Thoracic aorta (tissue), 2 donors: ENCODE measurements at regions not wholly inside any gene's neighbourhood (a gene's known extent, or its start where the extent isn't known, plus 50 kb on each side); places are given as distances from the start of the nearest gene placed in this dataset.
"Not testable (repeated sequence)": the region's sequence is repeated elsewhere in the genome, so short reads cannot be mapped to it uniquely, and the experiment has no call there.

Source experiments
- ATAC-seq: fragments of 150-250 bp; one replicate; pipeline ENCODE4 v1.8.0; 2017; ENCODE audit warnings: low read depth; ENCODE audit not compliant: insufficient number of reproducible peaks, low FRiP score
- DNase-seq: peaks from one replicate; pipeline ENCODE4 v3.0.0-alpha.2; 2020; ENCODE audit warnings: low spot score
- H3K27ac ChIP-seq, 2 donors: fragments of 200-600 bp; sonication (generic); 1 replicate in 1 of 2; 2 replicates in 1 of 2; pipeline ENCODE4 v1.5.1; 2016; ENCODE audit warnings: mild to moderate bottlenecking in 2 of 2, moderate library complexity in 2 of 2
- H3K27me3 ChIP-seq: fragments of 200-600 bp; sonication (generic); replicated peaks from 2 replicates; pipeline ENCODE4 v1.6.0; 2016; ENCODE audit warnings: mild to moderate bottlenecking; ENCODE audit not compliant: insufficient read depth
- H3K36me3 ChIP-seq: fragments of 200-600 bp; sonication (generic); one replicate; pipeline ENCODE4 v1.5.1; 2016
- H3K4me1 ChIP-seq, 2 donors: fragments of 200-600 bp; sonication (generic); 1 replicate in 1 of 2; 2 replicates in 1 of 2; pipeline versions ENCODE4 v1.5.1 to v1.6.0; 2016; ENCODE audit warnings: low read depth in 2 of 2, mild to moderate bottlenecking in 1 of 2; ENCODE audit not compliant: control insufficient read depth in 1 of 2
- H3K4me3 ChIP-seq: fragments of 200-600 bp; sonication (generic); 2 replicates; pipeline ENCODE4 v1.5.1; 2016; ENCODE audit warnings: mild to moderate bottlenecking
- H3K9me3 ChIP-seq: fragments of 200-600 bp; sonication (generic); 2 replicates; pipeline ENCODE4 v1.5.1; 2016
- TF ChIP-seq, protein P1 (sequence below): fragments of 200-600 bp; sonication (generic); IDR thresholded peaks from one replicate; pipeline ENCODE4 v1.5.1; 2019; ENCODE audit warnings: antibody characterized with exemption

DNA sequence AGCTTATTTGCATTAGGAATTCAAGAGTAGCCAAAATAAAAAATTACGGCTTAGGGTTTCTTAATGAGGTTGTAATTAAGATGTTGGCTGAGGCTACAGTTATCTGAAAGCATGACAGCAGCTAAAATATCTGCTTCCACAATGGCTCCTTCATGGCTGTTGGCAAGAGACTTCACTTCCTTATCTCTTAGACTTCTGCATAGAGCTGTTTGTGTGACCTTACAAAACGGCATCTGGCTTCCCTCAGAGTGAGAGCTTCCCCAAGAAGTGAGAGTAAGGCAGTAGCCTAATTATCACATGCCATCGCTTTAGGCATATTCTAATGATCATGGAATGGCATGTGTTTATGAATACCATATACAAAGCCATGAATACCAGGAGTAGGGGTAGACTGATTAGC is 57.6 kb downstream of the CCDC59 start:
- ATAC-seq: no peak

DNA sequence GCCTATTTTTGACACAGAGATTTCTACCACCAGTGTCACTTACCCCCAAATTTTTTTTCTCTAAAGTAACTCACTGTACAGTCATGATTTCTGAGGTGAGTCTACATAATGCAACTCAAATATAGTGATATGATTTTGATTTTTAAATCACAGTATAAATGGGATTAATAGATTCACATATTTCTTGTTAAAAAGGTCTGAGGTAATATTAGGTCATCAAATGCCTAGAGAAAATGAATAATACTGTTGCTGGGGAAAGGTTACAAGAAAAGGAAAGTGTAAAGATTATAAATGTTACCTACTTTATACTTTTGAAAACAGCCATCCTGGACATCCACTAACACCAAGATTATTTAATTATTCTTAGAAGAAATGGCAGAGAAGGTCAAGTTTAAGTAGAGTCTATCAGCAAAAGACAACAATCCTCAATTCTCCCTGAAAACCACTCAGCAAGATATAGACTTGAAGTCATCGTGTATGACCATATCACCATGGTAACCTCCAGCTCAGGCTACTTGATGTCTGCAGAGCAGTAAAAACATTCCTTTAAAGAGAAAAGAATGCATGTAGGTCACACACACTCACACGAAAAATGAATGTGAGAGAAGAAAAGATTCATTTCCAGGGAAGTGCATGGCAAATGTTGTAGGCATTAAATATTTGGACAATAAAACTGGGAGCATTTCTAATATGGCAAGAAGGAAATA is 58.7 kb downstream of the CCDC59 start:
- H3K4me3 ChIP-seq: no peak overlapping the region
- TF ChIP-seq, protein P1, sequence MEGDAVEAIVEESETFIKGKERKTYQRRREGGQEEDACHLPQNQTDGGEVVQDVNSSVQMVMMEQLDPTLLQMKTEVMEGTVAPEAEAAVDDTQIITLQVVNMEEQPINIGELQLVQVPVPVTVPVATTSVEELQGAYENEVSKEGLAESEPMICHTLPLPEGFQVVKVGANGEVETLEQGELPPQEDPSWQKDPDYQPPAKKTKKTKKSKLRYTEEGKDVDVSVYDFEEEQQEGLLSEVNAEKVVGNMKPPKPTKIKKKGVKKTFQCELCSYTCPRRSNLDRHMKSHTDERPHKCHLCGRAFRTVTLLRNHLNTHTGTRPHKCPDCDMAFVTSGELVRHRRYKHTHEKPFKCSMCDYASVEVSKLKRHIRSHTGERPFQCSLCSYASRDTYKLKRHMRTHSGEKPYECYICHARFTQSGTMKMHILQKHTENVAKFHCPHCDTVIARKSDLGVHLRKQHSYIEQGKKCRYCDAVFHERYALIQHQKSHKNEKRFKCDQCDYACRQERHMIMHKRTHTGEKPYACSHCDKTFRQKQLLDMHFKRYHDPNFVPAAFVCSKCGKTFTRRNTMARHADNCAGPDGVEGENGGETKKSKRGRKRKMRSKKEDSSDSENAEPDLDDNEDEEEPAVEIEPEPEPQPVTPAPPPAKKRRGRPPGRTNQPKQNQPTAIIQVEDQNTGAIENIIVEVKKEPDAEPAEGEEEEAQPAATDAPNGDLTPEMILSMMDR: no peak
- H3K9me3 ChIP-seq: no peaks in the 10 kb centered on the region
- no peak for ATAC-seq
- H3K27ac ChIP-seq: no peak overlapping the region
- peaks cover 0 to 8% of the 10 kb centered on the region in 2 donors for H3K4me1 ChIP-seq
- DNase-seq: no peak
- no peaks in the 10 kb centered on the region for H3K27me3 ChIP-seq
- H3K36me3 ChIP-seq: no peaks in the 10 kb centered on the region

More for the DNA sequence above, 57.6 kb downstream of the CCDC59 start:
- no peak for DNase-seq
- no peaks in the 10 kb centered on the region for H3K9me3 ChIP-seq
- H3K4me1 ChIP-seq: peaks cover 0 to 8% of the 10 kb centered on the region in 2 donors
- no peak overlapping the region for H3K27ac ChIP-seq
- no peaks in the 10 kb centered on the region for H3K27me3 ChIP-seq
- H3K4me3 ChIP-seq: no peak overlapping the region
- TF ChIP-seq, protein P1: no peak
- H3K36me3 ChIP-seq: no peaks in the 10 kb centered on the region

DNA sequence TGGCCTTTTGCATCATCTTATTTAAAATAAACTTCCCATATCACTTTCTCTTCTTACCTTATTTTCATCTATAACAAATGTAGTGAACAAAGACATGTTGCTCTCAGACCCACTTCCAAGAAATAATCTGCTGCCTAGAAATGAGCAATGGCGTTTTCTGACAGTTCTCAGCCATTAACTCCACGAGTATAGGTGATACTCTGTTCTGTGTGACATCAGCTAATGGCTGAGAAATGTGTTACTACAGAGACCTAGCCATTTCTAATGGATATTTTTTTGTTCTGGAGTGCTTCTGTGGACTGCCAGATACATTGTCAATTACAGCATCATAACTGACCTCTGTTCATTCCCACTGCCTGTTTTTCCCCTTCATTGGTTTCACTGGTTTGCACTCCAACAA is 67.8 kb downstream of the CCDC59 start:
- H3K9me3 ChIP-seq: no peaks in the 10 kb centered on the region
- no peak overlapping the region for H3K4me3 ChIP-seq
- H3K27me3 ChIP-seq: no peaks in the 10 kb centered on the region
- ATAC-seq: no peak
- TF ChIP-seq, protein P1: no peak
- H3K27ac ChIP-seq: no peak overlapping the region
- DNase-seq: no peak
- no peaks in the 10 kb centered on the region for H3K36me3 ChIP-seq
- no peaks in the 10 kb centered on the region for H3K4me1 ChIP-seq

DNA sequence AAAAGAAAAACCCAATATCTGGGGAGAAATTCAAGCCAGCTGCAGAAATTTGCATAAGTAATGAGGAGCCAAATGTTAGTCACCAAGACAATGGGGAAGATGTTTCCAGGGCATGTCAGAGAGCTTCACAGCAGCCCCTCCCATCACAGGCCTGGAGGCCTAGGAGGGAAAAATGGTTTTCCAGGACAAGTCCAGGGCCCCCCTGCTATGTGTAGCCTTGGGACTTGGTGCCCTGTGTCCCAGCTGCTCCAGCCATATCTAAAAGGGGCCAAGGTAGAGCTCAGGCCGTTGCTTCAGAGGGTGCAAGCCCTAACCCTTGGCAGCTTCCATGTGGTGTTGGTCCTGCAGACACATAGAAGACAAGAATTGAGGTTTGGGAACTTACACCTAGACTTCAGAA is 76.9 kb downstream of the CCDC59 start:
- ATAC-seq, H3K27ac ChIP-seq, H3K4me1 ChIP-seq, H3K27me3 ChIP-seq, DNase-seq, H3K9me3 ChIP-seq, H3K4me3 ChIP-seq, H3K36me3 ChIP-seq: not testable (repeated sequence)

DNA sequence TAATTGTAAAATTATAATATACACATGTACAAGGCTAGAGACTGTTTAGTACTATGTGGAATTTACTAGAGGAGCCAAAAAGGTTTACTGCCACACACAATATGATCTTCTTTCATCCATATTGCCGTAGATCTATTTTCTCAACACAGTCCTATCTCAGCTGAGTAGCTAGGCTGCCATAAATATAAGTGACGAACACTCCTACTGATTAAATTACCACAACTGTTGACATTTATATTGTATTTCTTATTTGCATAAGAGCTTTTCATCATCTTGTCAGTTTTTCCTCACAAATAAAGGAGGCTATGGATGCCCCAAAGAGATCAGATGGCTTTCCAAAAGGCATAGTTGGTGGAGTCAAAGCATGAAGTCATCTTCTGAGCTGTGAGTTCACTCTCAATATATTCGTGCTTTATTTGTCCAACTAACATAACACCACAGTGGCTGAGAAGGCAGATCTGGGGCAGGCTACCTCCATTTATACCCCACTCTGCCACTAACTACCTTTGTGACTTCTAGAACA is 78.6 kb downstream of the CCDC59 start:
- Histone ChIP-seq H3K4me1 (no peaks in the 10 kb centered on the region), H3K36me3 (no peaks in the 10 kb centered on the region), H3K9me3 (no peaks in the 10 kb centered on the region), H3K27ac (no peak overlapping the region), H3K27me3 (no peaks in the 10 kb centered on the region), H3K4me3 (no peak overlapping the region)
- no peak for DNase-seq
- TF ChIP-seq, protein P1: no peak
- no peak for ATAC-seq

DNA sequence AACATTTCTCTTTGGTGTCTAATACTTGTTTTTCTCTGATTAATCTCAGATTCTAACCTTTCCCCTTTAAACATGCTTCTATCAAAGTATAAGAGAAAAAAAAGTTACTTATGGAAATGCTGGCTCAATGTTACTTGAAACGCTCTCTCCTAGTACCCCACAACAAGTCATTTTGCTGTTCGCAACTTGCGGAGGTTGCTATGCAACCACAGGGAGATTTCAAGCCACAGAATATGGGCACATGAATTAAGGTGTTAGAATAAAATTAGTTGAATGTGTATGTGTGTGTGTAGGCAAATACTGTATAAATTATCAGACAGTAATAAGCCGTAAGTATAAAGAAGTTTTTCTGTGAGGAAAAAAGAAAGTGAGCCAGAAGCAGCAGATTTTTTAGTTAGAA is 80.6 kb downstream of the CCDC59 start:
- Histone ChIP-seq H3K27ac (no peak overlapping the region), H3K4me1 (no peaks in the 10 kb centered on the region), H3K36me3 (no peaks in the 10 kb centered on the region), H3K4me3 (no peak overlapping the region), H3K9me3 (no peaks in the 10 kb centered on the region), H3K27me3 (no peaks in the 10 kb centered on the region)
- DNase-seq (no peak), ATAC-seq (no peak)
- TF ChIP-seq, protein P1: no peak
